ENCODE measurements at regions not wholly inside any gene's neighbourhood (a gene's known extent, or its start where the extent isn't known, plus 50 kb on each side); places are given as distances from the start of the nearest gene placed in this dataset.

- DNase-seq: no peak
Observed at GRCh38 chr2:9102861-9103662, 99.6 kb upstream of the MBOAT2 start.

GRCh38 chr2:9101763-9102425 is 98.4 kb upstream of the MBOAT2 start:
- DNase-seq: no peak

GRCh38 chr2:9100080-9100876 is 96.8 kb upstream of the MBOAT2 start:
- no peak for DNase-seq

GRCh38 chr2:9099341-9099751 is 95.9 kb upstream of the MBOAT2 start:
- DNase-seq: no peak

- no peak for DNase-seq
Observed at GRCh38 chr2:9097892-9098291, 94.4 kb upstream of the MBOAT2 start.

- DNase-seq: peak; percentile 57
Observed at GRCh38 chr2:9097239-9097638, 93.8 kb upstream of the MBOAT2 start.

GRCh38 chr2:9096761-9097160 is 93.3 kb upstream of the MBOAT2 start:
- no peak for DNase-seq

GRCh38 chr2:9095690-9096089 is 92.2 kb upstream of the MBOAT2 start:
- peak; percentile 59 for DNase-seq

GRCh38 chr2:9095226-9095625 is 91.7 kb upstream of the MBOAT2 start:
- DNase-seq: no peak

- DNase-seq: no peak
Observed at GRCh38 chr2:9094117-9094516, 90.6 kb upstream of the MBOAT2 start.

GRCh38 chr2:9093324-9093723 is 89.8 kb upstream of the MBOAT2 start:
- DNase-seq: no peak

- no peak for DNase-seq
Observed at GRCh38 chr2:9092383-9093282, 89.1 kb upstream of the MBOAT2 start.

GRCh38 chr2:9091811-9092210 is 88.3 kb upstream of the MBOAT2 start:
- no peak for DNase-seq

GRCh38 chr2:9089831-9090230 is 86.3 kb upstream of the MBOAT2 start:
- DNase-seq: no peak

GRCh38 chr2:9087121-9087681 is 83.7 kb upstream of the MBOAT2 start:
- DNase-seq: no peak

GRCh38 chr2:9086465-9086864 is 83.0 kb upstream of the MBOAT2 start:
- no peak for DNase-seq

GRCh38 chr2:9085353-9085752 is 81.9 kb upstream of the MBOAT2 start:
- no peak for DNase-seq

GRCh38 chr2:9083287-9083686 is 79.8 kb upstream of the MBOAT2 start:
- no peak for DNase-seq

- DNase-seq: no peak
Observed at GRCh38 chr2:9082158-9082557, 78.7 kb upstream of the MBOAT2 start.

- no peak for DNase-seq
Observed at GRCh38 chr2:9081750-9082149, 78.3 kb upstream of the MBOAT2 start.

GRCh38 chr2:9078405-9078804 is 74.9 kb upstream of the MBOAT2 start:
- DNase-seq: no peak

GRCh38 chr2:9077691-9078090 is 74.2 kb upstream of the MBOAT2 start:
- peak; percentile 45 for DNase-seq

Measured in femur (tissue), 1 donor.